CD14-positive monocyte (primary cell): ENCODE measurements at regions not wholly inside any gene's neighbourhood (a gene's known extent, or its start where the extent isn't known, plus 50 kb on each side); places are given as distances from the start of the nearest gene placed in this dataset.

Experiments
- DNase-seq, 3 donors: peaks; one replicate each; pipeline ENCODE4 v3.0.0-alpha.2; 2011 to 2022
- H2AFZ ChIP-seq: 2 replicates; pipeline ENCODE4 v1.6.0; 2012; ENCODE audit warnings: mild to moderate bottlenecking, low read depth, low read length, inconsistent platforms; ENCODE audit not compliant: insufficient read depth, poor library complexity, severe bottlenecking
- H3K27ac ChIP-seq, 2 donors: 1 replicate in 1 of 2; 2 replicates in 1 of 2; pipeline ENCODE4 v1.5.1; 2012 to 2013; ENCODE audit warnings: low read length in 2 of 2, control low read depth in 1 of 2, inconsistent platforms in 1 of 2, low read depth in 1 of 2, mild to moderate bottlenecking in 1 of 2
- H3K27me3 ChIP-seq, 2 donors: one replicate each; pipeline versions ENCODE4 v1.6.0 to v1.6.1; 2011 to 2013; ENCODE audit warnings: low read length in 2 of 2; ENCODE audit not compliant: control insufficient read depth in 2 of 2, insufficient read depth in 2 of 2
- H3K36me3 ChIP-seq, 2 donors: replicated peaks in 1 of 2; 1 replicate in 1 of 2; 2 replicates in 1 of 2; pipeline versions ENCODE4 v1.5.1 to v1.6.1; 2012 to 2013; ENCODE audit warnings: low read length in 2 of 2, control low read depth in 1 of 2, inconsistent platforms in 1 of 2, mild to moderate bottlenecking in 1 of 2; ENCODE audit not compliant: insufficient read depth in 2 of 2, control insufficient read depth in 1 of 2
- H3K4me1 ChIP-seq, 2 donors: 1 replicate in 1 of 2; 2 replicates in 1 of 2; pipeline versions ENCODE4 v1.5.1 to v1.6.1; 2012 to 2013; ENCODE audit warnings: low read length in 2 of 2, control low read depth in 1 of 2, inconsistent platforms in 1 of 2, mild to moderate bottlenecking in 1 of 2, moderate library complexity in 1 of 2; ENCODE audit not compliant: insufficient read depth in 2 of 2, control insufficient read depth in 1 of 2
- H3K4me2 ChIP-seq: replicated peaks from 2 replicates; pipeline ENCODE3; 2012; ENCODE audit warnings: low read length, moderate library complexity, mild to moderate bottlenecking; ENCODE audit not compliant: poor library complexity, severe bottlenecking; ENCODE audit errors: extremely low read depth
- H3K4me3 ChIP-seq, 3 experiments: fragments of 200-600 bp in 1 of 3; sonication (generic) in 1 of 3; replicated peaks in 1 of 3; 1 replicate in 2 of 3; 2 replicates in 1 of 3; pipeline ENCODE4 v1.5.1; 2011 to 2013; ENCODE audit warnings: low read length in 3 of 3, mild to moderate bottlenecking in 3 of 3, control low read depth in 2 of 3, low read depth in 2 of 3, inconsistent platforms in 1 of 3, moderate library complexity in 1 of 3
- H3K79me2 ChIP-seq: 2 replicates; pipeline ENCODE4 v1.6.0; 2012; ENCODE audit warnings: mild to moderate bottlenecking, control low read depth, inconsistent platforms, low read length, moderate library complexity; ENCODE audit not compliant: insufficient read depth
- H3K9ac ChIP-seq: 2 replicates; pipeline ENCODE4 v1.6.0; 2017; ENCODE audit warnings: low read length, mild to moderate bottlenecking; ENCODE audit not compliant: insufficient read depth, poor library complexity, severe bottlenecking
- H3K9me3 ChIP-seq, 2 donors: replicated peaks in 1 of 2; 1 replicate in 1 of 2; 2 replicates in 1 of 2; pipeline versions ENCODE4 v1.5.1 to v1.6.1; 2012 to 2013; ENCODE audit warnings: low read length in 2 of 2, control low read depth in 1 of 2; ENCODE audit not compliant: control insufficient read depth in 1 of 2, insufficient read depth in 1 of 2
- H4K20me1 ChIP-seq: 2 replicates; pipeline ENCODE4 v1.6.0; 2012; ENCODE audit warnings: mild to moderate bottlenecking, low read length, control low read depth, moderate library complexity; ENCODE audit not compliant: insufficient read depth
- H3K27ac Mint-ChIP-seq, 7 donors: one replicate each; pipeline ENCODE4 v1.8.0; 2020; ENCODE audit warnings: mild to moderate bottlenecking in 7 of 7, mixed read lengths in 7 of 7, moderate library complexity in 6 of 7, inconsistent platforms in 2 of 7
- H3K27me3 Mint-ChIP-seq, 3 donors: one replicate each; pipeline ENCODE4 v1.8.0; 2021 to 2022; ENCODE audit warnings: low read depth in 3 of 3, mild to moderate bottlenecking in 3 of 3, mixed read lengths in 3 of 3, moderate library complexity in 3 of 3, inconsistent platforms in 1 of 3
- H3K36me3 Mint-ChIP-seq, 2 donors: one replicate each; pipeline ENCODE4 v1.8.0; 2020; ENCODE audit warnings: mixed read lengths in 2 of 2, inconsistent platforms in 1 of 2, mild to moderate bottlenecking in 1 of 2
- H3K4me1 Mint-ChIP-seq: one replicate; pipeline ENCODE4 v1.8.0; 2020; ENCODE audit warnings: mild to moderate bottlenecking, mixed read lengths
- H3K4me3 Mint-ChIP-seq, 2 donors: one replicate each; pipeline ENCODE4 v1.8.0; 2020; ENCODE audit warnings: mild to moderate bottlenecking in 2 of 2, mixed read lengths in 2 of 2, moderate library complexity in 1 of 2
- H3K9me3 Mint-ChIP-seq, 7 donors: one replicate each; pipeline ENCODE4 v1.8.0; 2020 to 2022; ENCODE audit warnings: mixed read lengths in 7 of 7, mild to moderate bottlenecking in 6 of 7, moderate library complexity in 6 of 7, inconsistent platforms in 2 of 7
- CTCF ChIP-seq: fragments of 200-600 bp; IDR thresholded peaks from one replicate; pipeline ENCODE4 v1.8.0; 2022; ENCODE audit warnings: antibody characterized with exemption, mild to moderate bottlenecking
- WGBS: methylation state at CpG from one replicate; pipeline ENCODE4 v1.1.5; 2013; ENCODE audit warnings: missing lambda C conversion rate; ENCODE audit not compliant: insufficient coverage; 5-methylcytosine and 5-hydroxymethylcytosine counted together
- intact Hi-C, 2 donors: fragments of 100-400 bp; cut with micrococcal nuclease; formaldehyde crosslinking; loops; one replicate each; pipeline versions ENCODE4 v1.15.0 to v1.15.1; 2023

- no peak for TF ChIP-seq CTCF
- 93% methylated on average over 4 of the region's 5 CpGs for WGBS
- no peak for DNase-seq
- Mint-ChIP-seq H3K4me1 (peaks cover 14% of the 10 kb centered on the region), H3K9me3 (peaks cover 4 to 16% (median 6%) of the 10 kb centered on the region in 7 donors), H3K4me3 (no peak overlapping the region), H3K27ac (peak overlapping the region in 1 of 7 donors; percentile 25), H3K27me3 (peaks cover 2 to 12% (median 10%) of the 10 kb centered on the region in 3 donors), H3K36me3 (no peaks in the 10 kb centered on the region)
- H3K4me1 ChIP-seq, result peaks cover 0 to 12% of the 10 kb centered on the region in 2 donors
- no peaks in the 10 kb centered on the region for H3K36me3 ChIP-seq
- H3K27me3 ChIP-seq, result no peaks in the 10 kb centered on the region
- H4K20me1 ChIP-seq, result no peaks in the 10 kb centered on the region
- no peak overlapping the region for H3K9ac ChIP-seq
- H3K27ac ChIP-seq, result no peak overlapping the region
- no peaks in the 10 kb centered on the region for H3K79me2 ChIP-seq
- intact Hi-C loops, result no loop called here
- H2AFZ ChIP-seq, result no peak overlapping the region
- H3K4me2 ChIP-seq, result no peak overlapping the region
- no peak overlapping the region for H3K4me3 ChIP-seq
- peaks cover 4 to 11% of the 10 kb centered on the region in 2 donors for H3K9me3 ChIP-seq
These were observed 78.2 kb upstream of the SORBS2 start for GRCh38 chr4:185890196-185890595.

DNA sequence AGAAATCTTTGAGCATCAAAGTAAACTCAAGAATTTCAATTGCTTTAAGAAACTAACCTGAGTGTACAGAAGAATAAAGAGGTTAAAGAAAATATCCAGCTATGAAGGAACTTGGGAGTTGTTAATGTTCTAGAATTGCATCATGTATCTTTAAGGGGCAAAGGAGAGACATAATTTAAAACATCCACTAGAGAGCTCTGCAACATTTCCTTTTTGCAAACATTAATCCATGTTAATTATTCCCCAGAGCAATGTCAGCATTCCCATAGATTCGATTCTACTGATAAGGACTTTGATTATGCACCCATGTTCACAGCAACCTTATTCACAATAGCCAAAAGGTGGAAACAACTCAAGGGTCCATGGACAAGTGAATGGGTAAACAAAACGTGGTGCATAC is 80.2 kb upstream of the SORBS2 start:
- Histone ChIP-seq H2AFZ (no peak overlapping the region), H3K9me3 (peaks cover 4 to 11% of the 10 kb centered on the region in 2 donors), H3K9ac (no peak overlapping the region), H3K27me3 (no peaks in the 10 kb centered on the region), H3K79me2 (no peaks in the 10 kb centered on the region), H3K36me3 (no peaks in the 10 kb centered on the region), H3K27ac (no peak overlapping the region), H4K20me1 (no peaks in the 10 kb centered on the region), H3K4me1 (peaks cover 0 to 5% of the 10 kb centered on the region in 2 donors), H3K4me3 (no peak overlapping the region), H3K4me2 (no peak overlapping the region)
- no peak for DNase-seq
- Mint-ChIP-seq H3K4me3 (no peak overlapping the region), H3K27ac (no peak overlapping the region), H3K27me3 (peaks cover 2 to 13% (median 12%) of the 10 kb centered on the region in 3 donors), H3K9me3 (peaks cover 4 to 16% (median 6%) of the 10 kb centered on the region in 7 donors), H3K4me1 (peaks cover 11% of the 10 kb centered on the region), H3K36me3 (no peaks in the 10 kb centered on the region)
- no peak for TF ChIP-seq CTCF
- 71% methylated on average over 1 of the region's 2 CpGs for WGBS
- intact Hi-C loops, result no loop called here
